ENCODE measurements at regions not wholly inside any gene's neighbourhood (a gene's known extent, or its start where the extent isn't known, plus 50 kb on each side); places are given as distances from the start of the nearest gene placed in this dataset.

GRCh38 chr1:83596331-83596730 is 402.6 kb downstream of the TTLL7 start:
- TF ChIP-seq CTCF (IDR thresholded peaks at IDR 0.05; ENCODE audit: low read length) (no peak), EZH2 (IDR thresholded peaks at IDR 0.05; ENCODE audit: borderline replicate concordance, low read length) (no peak)
